K562 (cell line): ENCODE measurements at regions not wholly inside any gene's neighbourhood (a gene's known extent, or its start where the extent isn't known, plus 50 kb on each side); places are given as distances from the start of the nearest gene placed in this dataset.

ENCODE experiments used
- ATF3 ChIP-seq, 2 experiments: fragments of 450-650 bp in 1 of 2; sonication (generic) in 1 of 2; formaldehyde crosslinking in 1 of 2; IDR thresholded peaks in 1 of 2; conservative IDR thresholded peaks in 1 of 2; 2 replicates each; pipeline versions ENCODE4 v1.6.1 to v1.8.1; 2016 to 2023; ENCODE audit warnings: mild to moderate bottlenecking in 2 of 2, moderate library complexity in 2 of 2, inconsistent platforms in 1 of 2, missing genetic modification reagents in 1 of 2
- HDAC3 ChIP-seq: fragments of 450-650 bp; IDR thresholded peaks from 2 replicates; pipeline ENCODE4 v1.6.1; 2018; ENCODE audit warnings: borderline replicate concordance, mild to moderate bottlenecking, moderate library complexity; ENCODE audit not compliant: partially characterized antibody
- KAT7 ChIP-seq: sonication (generic); formaldehyde crosslinking; IDR thresholded peaks from 2 replicates; pipeline ENCODE4 v1.8.0; 2022; ENCODE audit warnings: missing genetic modification reagents, mild to moderate bottlenecking, borderline replicate concordance
- PHF21A ChIP-seq: fragments of 450-650 bp; IDR thresholded peaks from 2 replicates; pipeline ENCODE4 v1.6.1; 2017; ENCODE audit warnings: low read depth, borderline replicate concordance
- TBP ChIP-seq: optimal IDR thresholded peaks from 2 replicates; pipeline ENCODE3; 2011; ENCODE audit warnings: low read depth, low read length, improper control_type of control experiment
- TF ChIP-seq, protein P1 (sequence below), 3 experiments: IDR thresholded peaks in 2 of 3; conservative IDR thresholded peaks in 1 of 3; 2 replicates each; pipeline ENCODE4 v1.5.1; 2011 to 2012; ENCODE audit warnings: low read length in 3 of 3, mild to moderate bottlenecking in 3 of 3, control low read depth in 2 of 3, improper control_type of control experiment in 1 of 3, inconsistent platforms in 1 of 3, low read depth in 1 of 3, mixed read lengths in 1 of 3, moderate library complexity in 1 of 3; ENCODE audit not compliant: insufficient read depth in 2 of 3

DNA sequence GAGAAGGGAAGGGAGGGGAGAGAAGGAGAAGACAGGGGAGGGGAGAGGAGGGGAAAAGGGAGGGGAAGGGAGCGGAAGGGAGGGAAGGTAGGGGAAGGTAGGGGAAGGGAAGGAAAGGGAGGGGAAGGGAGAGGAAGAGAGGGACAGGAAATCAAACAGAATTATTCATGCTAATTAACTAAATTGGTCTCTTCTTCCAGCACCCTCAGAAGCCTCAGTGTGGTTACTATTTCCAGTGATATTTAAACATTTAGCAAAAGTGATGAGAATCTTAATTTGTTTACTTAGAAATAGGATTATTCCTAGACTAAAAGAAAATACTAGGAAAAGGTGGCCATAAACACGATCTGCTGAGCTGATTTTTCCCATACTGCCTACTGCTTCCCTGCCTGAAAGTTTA lies 193.1 kb upstream of the CPEB2 start:
- TF ChIP-seq TBP: no peak
- no peak for TF ChIP-seq ATF3 (IDR thresholded peaks at IDR 0.05)
- no peak for TF ChIP-seq ATF3 (CRISPR knock-in tag; conservative IDR thresholded peaks at IDR 0.05)
- TF ChIP-seq, protein P1, sequence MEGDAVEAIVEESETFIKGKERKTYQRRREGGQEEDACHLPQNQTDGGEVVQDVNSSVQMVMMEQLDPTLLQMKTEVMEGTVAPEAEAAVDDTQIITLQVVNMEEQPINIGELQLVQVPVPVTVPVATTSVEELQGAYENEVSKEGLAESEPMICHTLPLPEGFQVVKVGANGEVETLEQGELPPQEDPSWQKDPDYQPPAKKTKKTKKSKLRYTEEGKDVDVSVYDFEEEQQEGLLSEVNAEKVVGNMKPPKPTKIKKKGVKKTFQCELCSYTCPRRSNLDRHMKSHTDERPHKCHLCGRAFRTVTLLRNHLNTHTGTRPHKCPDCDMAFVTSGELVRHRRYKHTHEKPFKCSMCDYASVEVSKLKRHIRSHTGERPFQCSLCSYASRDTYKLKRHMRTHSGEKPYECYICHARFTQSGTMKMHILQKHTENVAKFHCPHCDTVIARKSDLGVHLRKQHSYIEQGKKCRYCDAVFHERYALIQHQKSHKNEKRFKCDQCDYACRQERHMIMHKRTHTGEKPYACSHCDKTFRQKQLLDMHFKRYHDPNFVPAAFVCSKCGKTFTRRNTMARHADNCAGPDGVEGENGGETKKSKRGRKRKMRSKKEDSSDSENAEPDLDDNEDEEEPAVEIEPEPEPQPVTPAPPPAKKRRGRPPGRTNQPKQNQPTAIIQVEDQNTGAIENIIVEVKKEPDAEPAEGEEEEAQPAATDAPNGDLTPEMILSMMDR (IDR thresholded peaks at IDR 0.05 in 2 of 3, conservative IDR thresholded peaks at IDR 0.05 in 1 of 3; ENCODE audit: insufficient read depth in 2 of 3, low read depth in 1 of 3, low read length in 3 of 3): no peak
- no peak for TF ChIP-seq KAT7 (CRISPR knock-in tag)
- TF ChIP-seq PHF21A: no peak
- TF ChIP-seq HDAC3: no peak
